Ishikawa (cell line): ENCODE measurements at regions not wholly inside any gene's neighbourhood (a gene's known extent, or its start where the extent isn't known, plus 50 kb on each side); places are given as distances from the start of the nearest gene placed in this dataset.

Experiments
- CEBPB ChIP-seq: IDR thresholded peaks from 2 replicates; pipeline ENCODE4 v1.6.1; 2012
- EP300 ChIP-seq: IDR thresholded peaks from 2 replicates; pipeline ENCODE4 v1.6.1; 2012; ENCODE audit warnings: borderline replicate concordance
- REST ChIP-seq: IDR thresholded peaks from 2 replicates; pipeline ENCODE4 v1.6.1; 2012; ENCODE audit warnings: low read depth, mild to moderate bottlenecking
- TEAD4 ChIP-seq: IDR thresholded peaks from 2 replicates; pipeline ENCODE4 v1.6.1; 2012

GRCh38 chr6:14705841-14706377, 540.0 kb upstream of the JARID2 start:
- TF ChIP-seq TEAD4: no peak
- TF ChIP-seq REST: no peak
- TF ChIP-seq EP300: no peak
- no peak for TF ChIP-seq CEBPB
